ENCODE measurements at regions not wholly inside any gene's neighbourhood (a gene's known extent, or its start where the extent isn't known, plus 50 kb on each side); places are given as distances from the start of the nearest gene placed in this dataset.

GRCh38 chr13:111034811-111035210 is 80.3 kb upstream of the ARHGEF7 start:
- no peak for TF ChIP-seq CTCF (IDR thresholded peaks at IDR 0.05)
- TF ChIP-seq POLR2A (IDR thresholded peaks at IDR 0.05): no peak
